PC-9 (cell line): ENCODE measurements at regions not wholly inside any gene's neighbourhood (a gene's known extent, or its start where the extent isn't known, plus 50 kb on each side); places are given as distances from the start of the nearest gene placed in this dataset.

Source experiments
- BruUV-seq: library from RNA; stranded (reverse); fragments of 400-500 nt; replicated peaks from 2 replicates; lab custom pipeline; 2021; lab: Mats Ljungman, UMichigan
- CTCF ChIA-PET: fragments of 300-600 bp; sonication (Branson Sonifier 250); formaldehyde crosslinking; loops from one replicate; lab custom pipeline; 2022; ENCODE audit warnings: antibody characterized with exemption; lab: Charles Lee
- POLR2A ChIA-PET: fragments of 300-600 bp; sonication (Branson Sonifier 250); formaldehyde crosslinking; loops from one replicate; lab custom pipeline; 2022; ENCODE audit warnings: antibody characterized with exemption; ENCODE audit not compliant: unreplicated experiment; lab: Charles Lee
- DNase-seq, 2 experiments: peaks; one replicate each; pipeline versions ENCODE4 v3.0.0 to v3.0.0-alpha.2; 2015 to 2022; ENCODE audit warnings: mixed read lengths in 1 of 2
- H2AFZ ChIP-seq: fragments of 200-600 bp; sonication (generic); 2 replicates; pipeline ENCODE4 v1.8.1; 2017; ENCODE audit warnings: antibody characterized with exemption
- H3F3A ChIP-seq: fragments of 200-600 bp; sonication (generic); 2 replicates; pipeline ENCODE4 v1.8.1; 2017; ENCODE audit warnings: antibody characterized with exemption, mild to moderate bottlenecking, low read depth; ENCODE audit not compliant: insufficient read depth
- H3K27ac ChIP-seq: fragments of 200-600 bp; sonication (generic); 2 replicates; pipeline ENCODE4 v1.6.1; 2016; ENCODE audit warnings: mixed run types
- H3K27me3 ChIP-seq: fragments of 200-600 bp; sonication (generic); 2 replicates; pipeline ENCODE4 v1.6.1; 2016; ENCODE audit warnings: low read depth, mixed run types; ENCODE audit not compliant: insufficient read depth
- H3K36me3 ChIP-seq: fragments of 200-600 bp; sonication (generic); 2 replicates; pipeline ENCODE4 v1.6.1; 2016; ENCODE audit warnings: low read depth, mixed run types
- H3K4me1 ChIP-seq: fragments of 200-600 bp; sonication (generic); replicated peaks from 2 replicates; pipeline ENCODE4 v1.6.1; 2016; ENCODE audit warnings: mixed run types; ENCODE audit not compliant: insufficient read depth
- H3K4me2 ChIP-seq: fragments of 200-600 bp; sonication (generic); 2 replicates; pipeline ENCODE4 v1.6.1; 2017; ENCODE audit warnings: mixed run types
- H3K4me3 ChIP-seq: fragments of 200-600 bp; sonication (generic); 2 replicates; pipeline ENCODE4 v1.6.1; 2016; ENCODE audit warnings: mixed run types
- H3K79me2 ChIP-seq: fragments of 200-600 bp; sonication (generic); 2 replicates; pipeline ENCODE4 v1.6.1; 2017; ENCODE audit warnings: low read depth, mixed run types
- H3K9me2 ChIP-seq: fragments of 200-600 bp; sonication (generic); 2 replicates; pipeline ENCODE4 v1.8.1; 2017; ENCODE audit warnings: mild to moderate bottlenecking; ENCODE audit not compliant: insufficient read depth
- H3K9me3 ChIP-seq: fragments of 200-600 bp; sonication (generic); 2 replicates; pipeline ENCODE4 v1.8.1; 2016; ENCODE audit warnings: low read depth; ENCODE audit not compliant: insufficient read depth
- H4K20me1 ChIP-seq: fragments of 200-600 bp; sonication (generic); 2 replicates; pipeline ENCODE4 v1.8.1; 2017; ENCODE audit not compliant: insufficient read depth
- CTCF ChIP-seq: fragments of 200-600 bp; sonication (generic); conservative IDR thresholded peaks from 2 replicates; pipeline ENCODE4 v1.6.1; 2017; ENCODE audit warnings: mixed run types, antibody characterized with exemption, mild to moderate bottlenecking, moderate library complexity
- EZH2 ChIP-seq: fragments of 200-600 bp; sonication (generic); IDR thresholded peaks from 2 replicates; pipeline ENCODE4 v1.8.0; 2017; ENCODE audit warnings: antibody characterized with exemption, low read depth
- intact Hi-C: fragments of 100-400 bp; cut with micrococcal nuclease; formaldehyde crosslinking; loops from one replicate; pipeline ENCODE4 v1.10.0; 2022; ENCODE audit not compliant: unreplicated experiment

GRCh38 chr17:27070836-27071235 is 223.1 kb upstream of the WSB1 start:
- Histone ChIP-seq H3K4me2 (no peak overlapping the region), H3K4me3 (no peak overlapping the region), H3K4me1 (no peaks in the 10 kb centered on the region), H3F3A (no peaks in the 10 kb centered on the region), H3K27me3 (peaks cover 6% of the 10 kb centered on the region; the same call in 1 of the 2 replicates), H2AFZ (no peak overlapping the region), H3K9me2 (no peaks in the 10 kb centered on the region), H3K79me2 (no peaks in the 10 kb centered on the region), H3K36me3 (no peaks in the 10 kb centered on the region), H4K20me1 (no peaks in the 10 kb centered on the region), H3K9me3 (no peaks in the 10 kb centered on the region), H3K27ac (no peak overlapping the region)
- BruUV-seq, result no TSS peak
- intact Hi-C loops, result no loop called here
- POLR2A ChIA-PET, result no interaction called here
- CTCF ChIA-PET, result no interaction called here
- DNase-seq, result no peak
- TF ChIP-seq CTCF (no peak), EZH2 (no peak)

- Histone ChIP-seq H3K27me3 (peaks cover 6% of the 10 kb centered on the region; the same call in 1 of the 2 replicates), H3K36me3 (no peaks in the 10 kb centered on the region), H3K27ac (no peak overlapping the region), H4K20me1 (no peaks in the 10 kb centered on the region), H3K4me1 (no peaks in the 10 kb centered on the region), H2AFZ (no peak overlapping the region), H3K9me3 (no peaks in the 10 kb centered on the region), H3K4me3 (no peak overlapping the region), H3K4me2 (no peak overlapping the region), H3F3A (no peaks in the 10 kb centered on the region), H3K79me2 (no peaks in the 10 kb centered on the region), H3K9me2 (no peaks in the 10 kb centered on the region)
- POLR2A ChIA-PET, result no interaction called here
- CTCF ChIA-PET, result no interaction called here
- intact Hi-C loops, result no loop called here
- no TSS peak for BruUV-seq
- no peak for DNase-seq
- TF ChIP-seq EZH2 (no peak), CTCF (no peak)
These were observed 221.0 kb upstream of the WSB1 start for GRCh38 chr17:27072885-27073284.

- Histone ChIP-seq H3K4me2 (no peak overlapping the region), H3K36me3 (no peaks in the 10 kb centered on the region), H3K4me3 (no peak overlapping the region), H4K20me1 (no peaks in the 10 kb centered on the region), H3K27me3 (peaks cover 9% of the 10 kb centered on the region), H3K79me2 (no peaks in the 10 kb centered on the region), H3K4me1 (no peaks in the 10 kb centered on the region), H3F3A (no peaks in the 10 kb centered on the region), H3K9me3 (no peaks in the 10 kb centered on the region), H2AFZ (no peak overlapping the region), H3K9me2 (no peaks in the 10 kb centered on the region), H3K27ac (no peak overlapping the region)
- intact Hi-C loops, result no loop called here
- TF ChIP-seq EZH2 (no peak), CTCF (no peak)
- no peak for DNase-seq
- CTCF ChIA-PET, result no interaction called here
- POLR2A ChIA-PET, result interaction anchor here (0.6 kb wide), 1 partner anchor 303 kb away, joined by 5 read pairs; no protein-coding TSS in a partner anchor
- BruUV-seq, result no TSS peak
These were observed 217.1 kb upstream of the WSB1 start for GRCh38 chr17:27076814-27077213.
